CD4-positive, alpha-beta T cell treated with Interleukin-17A for 1 hour (primary cell): ENCODE measurements at regions not wholly inside any gene's neighbourhood (a gene's known extent, or its start where the extent isn't known, plus 50 kb on each side); places are given as distances from the start of the nearest gene placed in this dataset.

Experiments
- DNase-seq: peaks from one replicate; pipeline ENCODE4 v3.0.0-alpha.2; 2020

- DNase-seq, result no peak
Observed at GRCh38 chr11:15863411-15863810, 492.9 kb downstream of the SOX6 start.

DNA sequence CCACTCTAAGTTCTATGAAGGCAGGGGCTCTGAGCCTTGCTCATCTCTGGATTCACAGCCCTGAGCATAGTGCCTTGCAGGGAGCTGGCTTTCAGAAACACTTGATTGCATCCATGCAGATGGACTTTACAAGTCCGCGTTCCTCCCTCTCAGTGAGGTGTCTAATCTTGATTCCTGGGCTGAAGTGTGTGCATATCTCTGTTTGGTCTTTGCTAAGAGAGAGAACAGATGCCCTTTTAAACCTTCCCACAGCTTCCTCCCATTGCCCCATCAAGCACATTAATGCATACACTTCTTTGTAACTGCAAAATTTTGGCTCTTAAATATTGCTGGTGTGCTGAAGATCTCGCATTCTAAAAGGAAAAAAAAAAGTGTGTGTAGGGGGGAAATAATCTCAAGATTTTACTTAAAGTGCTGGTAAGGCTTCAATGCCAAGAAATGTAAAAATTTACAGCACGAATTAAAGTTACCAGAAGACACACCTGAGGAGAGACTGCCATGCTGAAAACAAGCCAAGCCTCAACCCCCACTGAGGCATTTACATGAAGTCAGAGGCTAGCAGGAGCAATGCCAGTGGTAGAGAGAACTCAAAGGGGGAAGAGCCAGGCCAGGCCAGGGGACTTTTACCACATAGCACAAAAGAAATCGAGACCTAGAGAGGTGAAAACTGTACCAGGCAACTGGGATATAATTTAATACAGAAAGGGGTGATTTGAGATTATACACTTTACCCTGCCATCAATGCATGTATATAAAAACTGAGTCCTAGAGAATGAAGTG, 492.1 kb downstream of the SOX6 start:
- no peak for DNase-seq

DNA sequence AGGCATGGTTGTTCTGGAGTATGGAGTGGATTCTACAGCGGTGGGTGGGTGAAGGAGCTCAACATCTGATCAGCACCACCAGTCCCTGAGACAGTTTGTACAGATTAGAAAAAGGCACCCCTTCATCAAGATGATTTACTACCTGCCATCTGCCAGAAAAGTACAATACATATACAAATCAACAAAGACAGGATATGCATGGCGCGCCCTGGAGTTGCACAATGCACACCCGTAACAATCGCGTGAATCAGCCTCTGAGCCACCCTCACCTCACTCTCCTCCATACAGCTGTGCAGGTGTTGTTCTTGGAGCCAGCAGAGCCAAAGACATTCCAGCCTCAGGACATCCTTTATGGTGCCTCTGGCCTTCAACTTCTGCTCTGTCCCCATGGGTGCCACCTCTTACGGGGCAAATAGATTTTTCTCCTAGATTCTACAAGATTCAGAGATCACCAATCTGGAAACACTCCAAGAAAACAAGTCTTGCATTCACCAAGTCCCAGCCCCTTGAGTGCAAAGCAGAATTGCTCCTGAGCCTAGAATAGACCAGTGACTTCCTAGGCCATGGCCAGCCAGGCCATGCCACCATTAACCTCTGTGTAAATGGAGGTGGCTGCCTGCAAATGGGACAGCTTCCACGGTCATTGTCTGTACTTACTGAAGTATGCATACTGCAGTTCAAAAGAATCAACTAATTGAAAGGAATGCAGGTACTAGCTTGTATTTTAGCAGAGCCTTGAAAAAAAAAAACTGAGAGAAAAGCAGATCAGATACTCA, 490.9 kb downstream of the SOX6 start:
- no peak for DNase-seq

DNA sequence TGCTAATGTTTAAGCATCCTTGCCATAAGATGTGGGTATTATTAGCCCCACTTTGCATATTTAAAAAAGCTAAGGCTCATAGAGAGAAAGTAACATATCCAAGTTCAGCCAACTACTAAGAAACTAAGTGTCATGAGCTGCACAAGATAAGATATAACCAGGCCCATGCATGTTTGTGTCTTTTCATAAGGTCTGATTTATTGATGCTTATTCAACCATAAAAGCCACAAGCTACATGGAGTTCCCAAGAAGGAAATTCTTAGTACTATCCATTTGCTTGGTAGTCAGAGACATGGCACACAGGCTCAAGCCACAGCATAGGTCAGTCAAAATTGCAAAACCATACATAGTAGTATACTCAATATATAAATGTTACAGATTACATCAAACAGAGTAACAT, 488.5 kb downstream of the SOX6 start:
- no peak for DNase-seq

- DNase-seq, result no peak
Observed at GRCh38 chr11:15870911-15871310, 485.4 kb downstream of the SOX6 start.

GRCh38 chr11:15871904-15872626, 484.3 kb downstream of the SOX6 start:
- no peak for DNase-seq

- no peak for DNase-seq
Observed at GRCh38 chr11:15873501-15873900, 482.8 kb downstream of the SOX6 start.

DNA sequence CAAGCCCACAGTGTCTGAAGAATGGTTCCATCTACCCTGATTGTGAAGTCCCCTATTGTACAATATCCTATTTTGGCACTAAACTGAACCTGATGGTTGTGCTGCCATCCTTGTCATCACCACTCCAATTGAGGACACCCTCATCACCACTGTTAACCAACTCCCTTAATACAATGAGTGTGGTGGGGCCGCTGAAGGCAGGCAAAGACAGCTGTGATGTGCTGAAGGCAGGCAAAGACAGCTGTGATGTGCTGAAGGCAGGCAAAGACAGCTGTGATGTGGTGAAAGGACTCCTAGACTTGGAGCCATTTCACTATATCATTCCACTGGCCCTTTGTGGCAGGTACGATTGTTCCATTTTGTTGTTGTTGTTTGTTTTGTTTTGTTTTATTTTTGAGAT, 481.6 kb downstream of the SOX6 start:
- DNase-seq, result no peak

GRCh38 chr11:15875393-15875792, 481.0 kb downstream of the SOX6 start:
- DNase-seq, result no peak

DNA sequence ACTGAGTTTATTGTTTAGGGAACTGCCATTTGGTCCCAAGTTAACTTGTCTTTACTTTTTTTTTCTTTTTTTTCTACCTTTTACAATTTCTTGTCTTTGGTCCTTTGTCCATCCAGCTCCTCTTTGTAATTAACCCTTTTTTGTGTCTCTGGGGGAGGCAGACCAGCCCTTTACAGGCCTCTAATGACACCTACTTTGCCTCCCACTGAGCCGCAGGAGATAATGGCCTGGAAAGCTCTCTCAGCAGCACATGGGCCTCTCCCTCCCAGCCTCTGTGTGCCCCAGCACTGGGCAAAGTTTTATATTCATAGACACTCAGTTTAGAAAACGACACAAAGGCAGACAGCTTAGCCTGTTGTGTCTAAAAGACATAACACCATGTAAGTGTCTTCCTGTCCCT, 480.4 kb downstream of the SOX6 start:
- DNase-seq, result no peak

GRCh38 chr11:15878756-15879155, 477.6 kb downstream of the SOX6 start:
- no peak for DNase-seq

GRCh38 chr11:15880291-15880690, 476.1 kb downstream of the SOX6 start:
- DNase-seq, result no peak

- no peak for DNase-seq
Observed at GRCh38 chr11:15882876-15883454, 473.4 kb downstream of the SOX6 start.

DNA sequence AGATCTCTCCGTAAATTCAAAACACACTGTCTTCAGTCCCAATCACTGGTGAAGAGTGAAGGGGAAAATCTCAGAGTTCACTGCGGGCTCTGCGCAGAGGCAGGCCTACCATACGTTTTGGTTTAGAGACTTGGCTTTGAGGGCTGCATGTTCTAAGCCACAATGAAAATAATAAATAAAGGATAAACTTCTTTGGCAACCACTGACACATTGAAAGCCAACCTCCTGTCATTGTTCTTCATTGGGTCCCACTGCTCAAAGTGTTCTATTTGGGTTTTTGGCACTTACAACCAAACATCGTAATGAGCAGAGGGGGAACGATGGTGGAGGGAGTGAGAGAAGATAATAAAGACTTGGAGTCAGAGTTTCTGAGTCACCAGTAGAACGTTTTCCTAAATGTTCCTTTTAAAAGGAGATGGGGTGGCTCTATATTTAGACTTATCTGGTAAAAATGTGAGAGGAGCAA, 472.9 kb downstream of the SOX6 start:
- no peak for DNase-seq

DNA sequence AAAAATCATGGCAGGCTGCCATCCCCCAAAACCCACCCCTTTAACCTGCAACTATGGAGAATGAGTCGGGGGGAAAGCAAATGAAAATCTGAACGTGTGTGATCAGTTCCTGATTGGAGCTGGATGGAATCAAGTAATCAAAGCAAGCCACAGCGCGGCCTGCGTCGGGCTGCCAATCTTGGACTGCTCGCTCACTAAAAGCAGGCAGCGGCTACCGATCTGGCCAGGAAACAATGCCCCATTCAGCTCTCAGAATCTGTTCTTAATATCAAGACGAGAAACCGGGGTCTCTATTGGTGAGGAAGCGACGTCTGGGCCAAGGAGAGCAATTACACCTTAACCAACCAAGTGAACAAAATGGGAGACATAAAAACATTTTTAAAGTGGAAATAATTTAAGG, 472.2 kb downstream of the SOX6 start:
- no peak for DNase-seq

GRCh38 chr11:15884777-15885540, 471.4 kb downstream of the SOX6 start:
- DNase-seq, result no peak

GRCh38 chr11:15885854-15886253, 470.5 kb downstream of the SOX6 start:
- no peak for DNase-seq

DNA sequence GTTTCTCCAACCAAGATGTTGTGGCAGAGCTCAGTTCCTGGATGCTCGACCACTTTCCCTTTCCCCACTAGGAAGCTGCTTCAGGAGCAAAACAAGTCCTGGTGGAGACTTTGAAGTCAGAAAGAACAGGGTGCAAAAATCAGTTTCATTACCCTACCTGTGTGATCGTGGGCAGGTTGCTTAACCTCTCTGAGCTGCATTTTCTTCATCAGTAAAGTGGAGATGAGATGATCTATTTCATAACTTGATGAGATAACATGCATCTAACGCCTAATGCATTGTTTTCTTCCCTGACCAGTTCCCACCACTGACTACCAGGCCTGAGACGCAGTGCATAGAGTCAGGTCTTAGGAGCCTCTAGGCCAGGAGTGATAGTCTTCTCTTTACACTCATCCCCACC, 470.0 kb downstream of the SOX6 start:
- DNase-seq, result no peak

GRCh38 chr11:15886866-15887265, 469.5 kb downstream of the SOX6 start:
- no peak for DNase-seq

GRCh38 chr11:15888556-15889345, 467.6 kb downstream of the SOX6 start:
- no peak for DNase-seq

GRCh38 chr11:15889363-15890030, 466.8 kb downstream of the SOX6 start:
- DNase-seq, result no peak
